ENCODE measurements at regions not wholly inside any gene's neighbourhood (a gene's known extent, or its start where the extent isn't known, plus 50 kb on each side); places are given as distances from the start of the nearest gene placed in this dataset.

GRCh38 chr10:44289125-44289524 lies 95.8 kb downstream of the CXCL12 start:
- Mint-ChIP-seq H3K4me3 (ENCODE audit: unreplicated experiment) (no peak overlapping the region), H3K4me1 (ENCODE audit: unreplicated experiment) (peaks cover 4% of the 10 kb centered on the region), H3K9me3 (ENCODE audit: unreplicated experiment) (no peaks in the 10 kb centered on the region), H3K36me3 (ENCODE audit: unreplicated experiment) (no peaks in the 10 kb centered on the region), H3K27me3 (ENCODE audit: unreplicated experiment) (peaks cover 26% of the 10 kb centered on the region), H3K27ac (ENCODE audit: unreplicated experiment) (no peak overlapping the region)
- no peak for TF ChIP-seq CTCF (IDR thresholded peaks at IDR 0.05)
- DNase-seq (ENCODE audit: extremely low spot score, unreplicated experiment): no peak

- TF ChIP-seq CTCF (IDR thresholded peaks at IDR 0.05): no peak
Measured at GRCh38 chr10:44287408-44287807, 97.5 kb downstream of the CXCL12 start.

GRCh38 chr10:44284198-44285084 lies 100.5 kb downstream of the CXCL12 start:
- Mint-ChIP-seq H3K27ac (ENCODE audit: unreplicated experiment) (no peak overlapping the region), H3K9me3 (ENCODE audit: unreplicated experiment) (no peaks in the 10 kb centered on the region), H3K4me1 (ENCODE audit: unreplicated experiment) (peaks cover 4% of the 10 kb centered on the region), H3K4me3 (ENCODE audit: unreplicated experiment) (no peak overlapping the region), H3K36me3 (ENCODE audit: unreplicated experiment) (no peaks in the 10 kb centered on the region), H3K27me3 (ENCODE audit: unreplicated experiment) (peaks cover 25% of the 10 kb centered on the region)
- DNase-seq (ENCODE audit: extremely low spot score, unreplicated experiment): no peak
- no peak for TF ChIP-seq CTCF (IDR thresholded peaks at IDR 0.05)

More at GRCh38 chr10:44287408-44287807, 97.5 kb downstream of the CXCL12 start:
- no peak for DNase-seq (ENCODE audit: extremely low spot score, unreplicated experiment)
- Mint-ChIP-seq H3K36me3 (ENCODE audit: unreplicated experiment) (no peaks in the 10 kb centered on the region), H3K27me3 (ENCODE audit: unreplicated experiment) (peaks cover 31% of the 10 kb centered on the region), H3K4me1 (ENCODE audit: unreplicated experiment) (peaks cover 4% of the 10 kb centered on the region), H3K27ac (ENCODE audit: unreplicated experiment) (no peak overlapping the region), H3K9me3 (ENCODE audit: unreplicated experiment) (no peaks in the 10 kb centered on the region), H3K4me3 (ENCODE audit: unreplicated experiment) (no peak overlapping the region)

- peak; percentile 68 for DNase-seq (ENCODE audit: extremely low spot score, unreplicated experiment)
- Mint-ChIP-seq H3K4me3 (ENCODE audit: unreplicated experiment) (no peak overlapping the region), H3K4me1 (ENCODE audit: unreplicated experiment) (peaks cover 7% of the 10 kb centered on the region), H3K27me3 (ENCODE audit: unreplicated experiment) (peaks cover 25% of the 10 kb centered on the region), H3K36me3 (ENCODE audit: unreplicated experiment) (no peaks in the 10 kb centered on the region), H3K27ac (ENCODE audit: unreplicated experiment) (no peak overlapping the region), H3K9me3 (ENCODE audit: unreplicated experiment) (no peaks in the 10 kb centered on the region)
- no peak for TF ChIP-seq CTCF (IDR thresholded peaks at IDR 0.05)
Measured at GRCh38 chr10:44282626-44283300, 102.1 kb downstream of the CXCL12 start.

- H3K4me3 Mint-ChIP-seq (ENCODE audit: unreplicated experiment): no peak overlapping the region
Measured at GRCh38 chr10:44281662-44282061, 103.2 kb downstream of the CXCL12 start.

More at GRCh38 chr10:44281662-44282061, 103.2 kb downstream of the CXCL12 start:
- peaks cover 3% of the 10 kb centered on the region for H3K4me1 Mint-ChIP-seq (ENCODE audit: unreplicated experiment)
- no peak for DNase-seq (ENCODE audit: extremely low spot score, unreplicated experiment)
- TF ChIP-seq CTCF (IDR thresholded peaks at IDR 0.05): no peak
- H3K27ac Mint-ChIP-seq (ENCODE audit: unreplicated experiment): no peak overlapping the region
- H3K36me3 Mint-ChIP-seq (ENCODE audit: unreplicated experiment): no peaks in the 10 kb centered on the region
- peaks cover 23% of the 10 kb centered on the region for H3K27me3 Mint-ChIP-seq (ENCODE audit: unreplicated experiment)
- H3K9me3 Mint-ChIP-seq (ENCODE audit: unreplicated experiment): peaks cover 5% of the 10 kb centered on the region

Measured in osteocyte (in vitro differentiated cells).